SU-DHL-6 (cell line): ENCODE measurements at regions not wholly inside any gene's neighbourhood (a gene's known extent, or its start where the extent isn't known, plus 50 kb on each side); places are given as distances from the start of the nearest gene placed in this dataset.

Experiments
- CTCF ChIP-seq: fragments of 200-600 bp; sonication (generic); IDR thresholded peaks from one replicate; pipeline ENCODE4 v1.5.1; 2017; ENCODE audit warnings: antibody characterized with exemption, mild to moderate bottlenecking, low read length, moderate library complexity; ENCODE audit not compliant: insufficient read depth, poor library complexity, severe bottlenecking
- EZH2phosphoT487 ChIP-seq: fragments of 200-600 bp; sonication (generic), shearing (Covaris generic); conservative IDR thresholded peaks from 2 replicates; pipeline ENCODE4 v1.6.1; 2018; ENCODE audit warnings: mild to moderate bottlenecking, antibody characterized with exemption, low read length, moderate library complexity, mixed read lengths

- TF ChIP-seq CTCF = no peak
- TF ChIP-seq EZH2phosphoT487 = no peak
Measured at GRCh38 chr2:240326886-240327285, 108.6 kb upstream of the GPC1 start.
